Vagina (tissue), 2 donors: ENCODE measurements at regions not wholly inside any gene's neighbourhood (a gene's known extent, or its start where the extent isn't known, plus 50 kb on each side); places are given as distances from the start of the nearest gene placed in this dataset.

ENCODE experiments used
- CTCF ChIP-seq, 3 experiments: fragments of 450-650 bp in 2 of 3; fragments of 200-600 bp in 1 of 3; sonication (generic) in 1 of 3; IDR thresholded peaks; one replicate each; pipeline ENCODE4 v1.5.1; 2017 to 2019; ENCODE audit warnings: antibody characterized with exemption in 3 of 3, mild to moderate bottlenecking in 2 of 3, moderate library complexity in 2 of 3
- POLR2AphosphoS5 ChIP-seq, 2 donors: sonication (generic); formaldehyde crosslinking; IDR thresholded peaks; one replicate each; pipeline ENCODE4 v1.9.0; 2017; ENCODE audit warnings: antibody characterized with exemption in 2 of 2, mild to moderate bottlenecking in 2 of 2, low read depth in 1 of 2; ENCODE audit not compliant: insufficient read depth in 1 of 2

- TF ChIP-seq CTCF (IDR thresholded peaks at IDR 0.05) (no peak), POLR2AphosphoS5 (IDR thresholded peaks at IDR 0.05; ENCODE audit: insufficient read depth in 1 of 2, low read depth in 1 of 2) (no peak)
Observed at GRCh38 chr14:30252783-30253674, 305.9 kb upstream of the G2E3 start.
